ENCODE measurements at regions not wholly inside any gene's neighbourhood (a gene's known extent, or its start where the extent isn't known, plus 50 kb on each side); places are given as distances from the start of the nearest gene placed in this dataset.
"Not testable (repeated sequence)": the region's sequence is repeated elsewhere in the genome, so short reads cannot be mapped to it uniquely, and the experiment has no call there.

- H3K36me3 ChIP-seq (ENCODE audit: control insufficient read depth, insufficient read depth, low read length); H3K4me3 ChIP-seq (ENCODE audit: extremely low read depth, insufficient read depth, low read length, poor library complexity, severe bottlenecking); H3K4me1 ChIP-seq (ENCODE audit: control insufficient read depth, insufficient read depth, low read length, poor library complexity, severe bottlenecking); H3K9me3 ChIP-seq (ENCODE audit: control insufficient read depth, low read length); H3K27ac ChIP-seq (ENCODE audit: low read depth, low read length, severe bottlenecking): not testable (repeated sequence)
- WGBS, 2 experiments (ENCODE audit: insufficient coverage in 2 of 2), result 96% methylated on average over 4 of the region's 11 CpGs; no CpG with 5 or more reads in 1 of the 2 experiments
Observed at GRCh38 chr1:72985024-72985423, 702.7 kb upstream of the NEGR1 start.

- not testable (repeated sequence) for H3K9me3 ChIP-seq (ENCODE audit: control insufficient read depth, low read length); H3K4me3 ChIP-seq (ENCODE audit: extremely low read depth, insufficient read depth, low read length, poor library complexity, severe bottlenecking); H3K4me1 ChIP-seq (ENCODE audit: control insufficient read depth, insufficient read depth, low read length, poor library complexity, severe bottlenecking); H3K27ac ChIP-seq (ENCODE audit: low read depth, low read length, severe bottlenecking); H3K36me3 ChIP-seq (ENCODE audit: control insufficient read depth, insufficient read depth, low read length)
- 90 to 93% methylated on average over 13 of the region's 15 CpGs for WGBS, 2 experiments (ENCODE audit: insufficient coverage in 2 of 2)
Observed at GRCh38 chr1:72983011-72983410, 700.7 kb upstream of the NEGR1 start.

GRCh38 chr1:72969461-72969860 is 687.1 kb upstream of the NEGR1 start:
- WGBS, 2 experiments (ENCODE audit: insufficient coverage in 2 of 2), result no CpG with 5 or more reads among the region's 1 CpG
- Histone ChIP-seq H3K9me3 (ENCODE audit: control insufficient read depth, low read length) (no peaks in the 10 kb centered on the region), H3K4me3 (ENCODE audit: extremely low read depth, insufficient read depth, low read length, poor library complexity, severe bottlenecking) (no peak overlapping the region), H3K4me1 (ENCODE audit: control insufficient read depth, insufficient read depth, low read length, poor library complexity, severe bottlenecking) (no peaks in the 10 kb centered on the region), H3K27ac (ENCODE audit: low read depth, low read length, severe bottlenecking) (no peak overlapping the region), H3K36me3 (ENCODE audit: control insufficient read depth, insufficient read depth, low read length) (no peaks in the 10 kb centered on the region)

- Histone ChIP-seq H3K27ac (ENCODE audit: low read depth, low read length, severe bottlenecking) (no peak overlapping the region), H3K4me1 (ENCODE audit: control insufficient read depth, insufficient read depth, low read length, poor library complexity, severe bottlenecking) (no peaks in the 10 kb centered on the region), H3K36me3 (ENCODE audit: control insufficient read depth, insufficient read depth, low read length) (no peaks in the 10 kb centered on the region), H3K4me3 (ENCODE audit: extremely low read depth, insufficient read depth, low read length, poor library complexity, severe bottlenecking) (no peak overlapping the region), H3K9me3 (ENCODE audit: control insufficient read depth, low read length) (no peaks in the 10 kb centered on the region)
Observed at GRCh38 chr1:72954943-72955342, 672.6 kb upstream of the NEGR1 start.

DNA sequence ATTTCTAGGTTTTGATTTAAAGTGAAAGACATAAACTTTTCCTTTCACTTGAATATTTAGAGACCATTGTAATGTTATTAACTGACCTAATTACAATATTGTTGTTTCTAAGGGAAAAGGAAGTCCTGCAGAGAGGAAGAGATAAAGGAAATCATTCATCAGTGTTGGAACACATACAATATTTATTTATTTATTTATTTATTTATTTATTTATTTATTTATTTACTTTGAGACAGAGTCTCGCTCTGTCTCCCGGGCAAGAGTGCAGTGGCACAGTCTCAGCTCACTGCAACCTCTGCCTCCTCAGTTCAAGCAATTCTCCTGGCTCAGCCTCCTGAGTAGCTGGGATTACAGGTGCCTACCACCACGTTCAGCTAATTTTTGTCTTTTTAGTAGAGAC is 668.6 kb upstream of the NEGR1 start:
- not testable (repeated sequence) for H3K4me3 ChIP-seq (ENCODE audit: extremely low read depth, insufficient read depth, low read length, poor library complexity, severe bottlenecking); H3K4me1 ChIP-seq (ENCODE audit: control insufficient read depth, insufficient read depth, low read length, poor library complexity, severe bottlenecking); H3K9me3 ChIP-seq (ENCODE audit: control insufficient read depth, low read length); H3K27ac ChIP-seq (ENCODE audit: low read depth, low read length, severe bottlenecking); H3K36me3 ChIP-seq (ENCODE audit: control insufficient read depth, insufficient read depth, low read length)
- 60 to 90% methylated on average over 2 to 3 of the region's 3 CpGs for WGBS, 2 experiments (ENCODE audit: insufficient coverage in 2 of 2)

- H3K4me1 ChIP-seq (ENCODE audit: control insufficient read depth, insufficient read depth, low read length, poor library complexity, severe bottlenecking), result no peaks in the 10 kb centered on the region
- H3K27ac ChIP-seq (ENCODE audit: low read depth, low read length, severe bottlenecking), result no peak overlapping the region
- H3K36me3 ChIP-seq (ENCODE audit: control insufficient read depth, insufficient read depth, low read length), result no peaks in the 10 kb centered on the region
- H3K4me3 ChIP-seq (ENCODE audit: extremely low read depth, insufficient read depth, low read length, poor library complexity, severe bottlenecking), result no peak overlapping the region
- WGBS, 2 experiments (ENCODE audit: insufficient coverage in 2 of 2), result 47 to 59% methylated on average over 2 of the region's 3 CpGs
- no peaks in the 10 kb centered on the region for H3K9me3 ChIP-seq (ENCODE audit: control insufficient read depth, low read length)
Observed at GRCh38 chr1:72946903-72947499, 664.7 kb upstream of the NEGR1 start.

DNA sequence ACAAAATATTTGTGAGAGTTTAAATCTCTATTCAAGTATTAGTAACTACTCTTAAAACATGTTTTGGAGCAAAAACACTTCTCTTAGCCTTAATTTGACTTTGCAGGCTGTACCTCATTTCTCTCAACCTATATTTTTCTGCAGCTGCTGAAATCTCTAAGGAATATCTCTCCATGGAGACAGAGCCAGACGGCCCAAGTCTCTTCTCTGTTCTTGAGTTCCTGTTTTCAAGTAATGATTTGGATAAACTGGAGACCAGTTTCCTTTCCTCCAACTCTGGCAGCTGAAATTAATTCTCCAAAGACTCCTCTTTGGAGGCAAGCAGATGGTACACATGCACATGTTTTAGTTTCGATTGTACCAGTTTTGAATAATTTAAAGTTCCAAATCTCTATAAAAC is 659.7 kb upstream of the NEGR1 start:
- no peaks in the 10 kb centered on the region for H3K36me3 ChIP-seq (ENCODE audit: control insufficient read depth, insufficient read depth, low read length)
- 92 to 100% methylated on average over 1 of the region's 2 CpGs for WGBS, 2 experiments (ENCODE audit: insufficient coverage in 2 of 2)
- H3K9me3 ChIP-seq (ENCODE audit: control insufficient read depth, low read length), result no peaks in the 10 kb centered on the region
- no peaks in the 10 kb centered on the region for H3K4me1 ChIP-seq (ENCODE audit: control insufficient read depth, insufficient read depth, low read length, poor library complexity, severe bottlenecking)
- H3K4me3 ChIP-seq (ENCODE audit: extremely low read depth, insufficient read depth, low read length, poor library complexity, severe bottlenecking), result no peak overlapping the region
- H3K27ac ChIP-seq (ENCODE audit: low read depth, low read length, severe bottlenecking), result no peak overlapping the region

- Histone ChIP-seq H3K9me3 (ENCODE audit: control insufficient read depth, low read length) (no peaks in the 10 kb centered on the region), H3K36me3 (ENCODE audit: control insufficient read depth, insufficient read depth, low read length) (no peaks in the 10 kb centered on the region), H3K27ac (ENCODE audit: low read depth, low read length, severe bottlenecking) (no peak overlapping the region), H3K4me3 (ENCODE audit: extremely low read depth, insufficient read depth, low read length, poor library complexity, severe bottlenecking) (no peak overlapping the region), H3K4me1 (ENCODE audit: control insufficient read depth, insufficient read depth, low read length, poor library complexity, severe bottlenecking) (no peaks in the 10 kb centered on the region)
- 75% methylated on average over 1 of the region's 1 CpG; no CpG with 5 or more reads in 1 of the 2 experiments for WGBS, 2 experiments (ENCODE audit: insufficient coverage in 2 of 2)
Observed at GRCh38 chr1:72938408-72938807, 656.1 kb upstream of the NEGR1 start.

- Histone ChIP-seq H3K4me3 (ENCODE audit: extremely low read depth, insufficient read depth, low read length, poor library complexity, severe bottlenecking) (no peak overlapping the region), H3K9me3 (ENCODE audit: control insufficient read depth, low read length) (no peaks in the 10 kb centered on the region), H3K36me3 (ENCODE audit: control insufficient read depth, insufficient read depth, low read length) (no peaks in the 10 kb centered on the region), H3K4me1 (ENCODE audit: control insufficient read depth, insufficient read depth, low read length, poor library complexity, severe bottlenecking) (no peaks in the 10 kb centered on the region), H3K27ac (ENCODE audit: low read depth, low read length, severe bottlenecking) (no peak overlapping the region)
- no CpG with 5 or more reads among the region's 1 CpG for WGBS, 2 experiments (ENCODE audit: insufficient coverage in 2 of 2)
Observed at GRCh38 chr1:72937905-72938304, 655.6 kb upstream of the NEGR1 start.

- Histone ChIP-seq H3K4me1 (ENCODE audit: control insufficient read depth, insufficient read depth, low read length, poor library complexity, severe bottlenecking) (no peaks in the 10 kb centered on the region), H3K36me3 (ENCODE audit: control insufficient read depth, insufficient read depth, low read length) (no peaks in the 10 kb centered on the region), H3K4me3 (ENCODE audit: extremely low read depth, insufficient read depth, low read length, poor library complexity, severe bottlenecking) (no peak overlapping the region), H3K9me3 (ENCODE audit: control insufficient read depth, low read length) (no peaks in the 10 kb centered on the region), H3K27ac (ENCODE audit: low read depth, low read length, severe bottlenecking) (no peak overlapping the region)
- WGBS, 2 experiments (ENCODE audit: insufficient coverage in 2 of 2), result 100% methylated on average over 1 to 4 of the region's 8 CpGs
Observed at GRCh38 chr1:72936942-72937341, 654.6 kb upstream of the NEGR1 start.

DNA sequence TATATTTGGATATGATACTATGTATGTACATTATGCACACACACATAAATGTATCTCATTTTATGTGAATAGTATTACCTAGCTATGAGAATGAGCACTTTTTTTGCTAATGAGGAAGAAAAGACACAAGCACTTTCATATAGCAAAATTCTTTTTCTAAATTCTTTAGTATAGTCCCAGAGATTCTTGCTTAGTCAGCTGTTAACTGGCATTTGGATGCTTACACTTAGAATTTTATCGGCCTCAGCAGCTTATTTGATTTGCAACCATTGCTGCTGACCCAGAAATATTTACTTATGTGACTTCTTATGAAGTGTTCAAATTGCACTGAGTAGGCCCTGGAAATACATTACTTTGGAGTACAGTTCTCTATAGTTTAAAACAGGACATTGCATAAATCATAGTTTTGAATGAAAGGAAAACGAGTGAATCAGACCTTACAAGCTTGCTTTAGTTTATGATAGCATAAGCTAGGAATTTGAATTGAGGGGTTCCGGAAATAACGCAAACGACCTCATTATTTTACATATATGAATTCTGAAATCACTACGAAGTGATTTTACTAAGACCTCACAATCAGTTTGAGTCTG is 653.9 kb upstream of the NEGR1 start:
- H3K4me1 ChIP-seq (ENCODE audit: control insufficient read depth, insufficient read depth, low read length, poor library complexity, severe bottlenecking), result no peaks in the 10 kb centered on the region
- no peak overlapping the region for H3K27ac ChIP-seq (ENCODE audit: low read depth, low read length, severe bottlenecking)
- no peaks in the 10 kb centered on the region for H3K9me3 ChIP-seq (ENCODE audit: control insufficient read depth, low read length)
- no peaks in the 10 kb centered on the region for H3K36me3 ChIP-seq (ENCODE audit: control insufficient read depth, insufficient read depth, low read length)
- no peak overlapping the region for H3K4me3 ChIP-seq (ENCODE audit: extremely low read depth, insufficient read depth, low read length, poor library complexity, severe bottlenecking)
- WGBS, 2 experiments (ENCODE audit: insufficient coverage in 2 of 2), result 71% methylated on average over 1 of the region's 6 CpGs; no CpG with 5 or more reads in 1 of the 2 experiments

All from mesodermal cell (in vitro differentiated cells).